ENCODE measurements at regions not wholly inside any gene's neighbourhood (a gene's known extent, or its start where the extent isn't known, plus 50 kb on each side); places are given as distances from the start of the nearest gene placed in this dataset.

DNA sequence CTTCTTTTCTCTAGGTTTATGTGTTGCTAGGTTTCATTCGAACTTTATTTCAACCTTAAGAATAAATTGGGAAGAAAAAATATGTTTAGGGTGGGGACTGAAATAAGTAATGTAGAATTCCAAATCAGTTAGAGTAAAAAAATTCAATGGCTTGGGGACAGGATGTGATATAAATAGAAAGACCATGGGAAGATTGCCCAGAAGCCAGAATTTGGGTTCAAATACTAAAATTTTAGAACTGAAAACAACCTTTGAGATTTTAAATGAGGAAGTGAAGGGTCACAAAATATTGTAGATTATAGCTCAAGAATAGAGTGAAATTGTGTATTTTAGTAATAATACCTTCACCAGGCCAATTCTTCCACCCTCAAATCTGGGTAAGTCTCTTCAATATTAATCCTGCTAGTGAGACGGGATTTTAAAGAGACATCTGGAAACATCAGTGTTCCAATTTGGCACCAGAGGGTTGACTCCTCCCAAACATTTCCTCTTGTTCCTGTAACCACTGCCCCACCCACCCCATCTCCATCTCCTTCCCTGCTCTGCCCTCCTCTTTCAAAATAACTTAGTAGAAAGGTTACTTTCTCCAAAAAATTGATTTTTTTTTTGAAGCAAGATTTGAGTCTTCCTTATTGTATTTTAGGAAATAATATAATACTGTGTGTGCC is 51.3 kb upstream of the FAM3C start:
- DNase-seq (no peak), ATAC-seq (replicated peaks in 1 of 4) (no peak)
- ChIA-PET POLR2A (no interaction called here), CTCF (no interaction called here)
- no peak overlapping the region for H3K27ac ChIP-seq (ENCODE audit: low read length)
- WGBS (ENCODE audit: insufficient coverage) = 100% methylated on average over 1 of the region's 2 CpGs
- no peak overlapping the region for H3K4me3 ChIP-seq (ENCODE audit: control insufficient read depth in 1 of 2, extremely low read depth in 1 of 2, low read length in 1 of 2)
- Mint-ChIP-seq H3K36me3 (no peaks in the 10 kb centered on the region), H3K4me3 (no peak overlapping the region), H3K27me3 (no peaks in the 10 kb centered on the region), H3K4me1 (peaks cover 0 to 6% (median 4%) of the 10 kb centered on the region in 3 donors), H3K9me3 (no peaks in the 10 kb centered on the region), H3K27ac (peak overlapping the region in 1 of 2 donors; percentile 45)
- no peaks in the 10 kb centered on the region for H3K9me3 ChIP-seq
- H3K27me3 ChIP-seq (replicated peaks in 1 of 2; ENCODE audit: control insufficient read depth in 2 of 2, extremely low read depth in 1 of 2, insufficient read depth in 2 of 2, low read length in 1 of 2) = no peaks in the 10 kb centered on the region
- H3K36me3 ChIP-seq (ENCODE audit: control insufficient read depth in 2 of 2, extremely low read depth in 1 of 2, insufficient read depth in 1 of 2, low read length in 1 of 2) = no peaks in the 10 kb centered on the region
- H3K4me1 ChIP-seq (ENCODE audit: control insufficient read depth in 1 of 2, extremely low read depth in 1 of 2, insufficient read depth in 2 of 2, low read length in 2 of 2) = peaks cover 0 to 5% of the 10 kb centered on the region in 2 experiments

DNA sequence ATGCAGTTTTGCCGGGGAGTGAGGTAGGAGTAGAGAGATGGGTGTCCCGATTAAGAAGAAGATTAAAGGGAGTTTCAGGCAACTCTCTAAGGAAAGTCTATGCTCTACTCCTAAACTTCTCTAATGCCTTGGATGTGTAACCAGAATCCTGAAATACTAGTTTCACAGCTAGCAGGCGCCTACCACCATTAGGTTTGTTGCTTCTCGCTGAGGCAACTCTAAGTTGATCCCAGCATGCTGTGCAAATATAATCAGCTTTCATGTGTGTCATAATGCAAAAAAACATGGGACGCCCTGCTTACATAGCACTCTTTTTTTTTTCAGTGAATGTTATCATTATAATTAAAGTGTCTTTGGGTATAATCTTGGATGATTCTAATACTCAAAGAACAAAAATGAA is 50.4 kb upstream of the FAM3C start:
- no peak for ATAC-seq (replicated peaks in 1 of 4)
- ChIA-PET POLR2A (no interaction called here), CTCF (no interaction called here)
- Histone ChIP-seq H3K27me3 (replicated peaks in 1 of 2; ENCODE audit: control insufficient read depth in 2 of 2, extremely low read depth in 1 of 2, insufficient read depth in 2 of 2, low read length in 1 of 2) (no peaks in the 10 kb centered on the region), H3K4me1 (ENCODE audit: control insufficient read depth in 1 of 2, extremely low read depth in 1 of 2, insufficient read depth in 2 of 2, low read length in 2 of 2) (peaks cover 0 to 9% of the 10 kb centered on the region in 2 experiments), H3K27ac (ENCODE audit: low read length) (no peak overlapping the region), H3K9me3 (no peaks in the 10 kb centered on the region), H3K36me3 (ENCODE audit: control insufficient read depth in 2 of 2, extremely low read depth in 1 of 2, insufficient read depth in 1 of 2, low read length in 1 of 2) (no peaks in the 10 kb centered on the region), H3K4me3 (ENCODE audit: control insufficient read depth in 1 of 2, extremely low read depth in 1 of 2, low read length in 1 of 2) (no peak overlapping the region)
- no peak for DNase-seq
- no peak overlapping the region for H3K4me3 Mint-ChIP-seq
- peaks cover under 1% of the 10 kb centered on the region for H3K36me3 Mint-ChIP-seq
- peaks cover 4 to 14% (median 9%) of the 10 kb centered on the region in 3 donors for H3K4me1 Mint-ChIP-seq
- peaks cover 0 to 1% (median 0%) of the 10 kb centered on the region in 3 donors for H3K9me3 Mint-ChIP-seq
- H3K27me3 Mint-ChIP-seq = no peaks in the 10 kb centered on the region
- WGBS (ENCODE audit: insufficient coverage) = 100% methylated on average over 3 of the region's 5 CpGs
- H3K27ac Mint-ChIP-seq = no peak overlapping the region

Measured in T-cell (primary cell).